HG02884 (cell line): ENCODE measurements at regions not wholly inside any gene's neighbourhood (a gene's known extent, or its start where the extent isn't known, plus 50 kb on each side); places are given as distances from the start of the nearest gene placed in this dataset.

Experiments used
- ATAC-seq: cut with Tn5 transposase; IDR thresholded peaks from one replicate; pipeline ENCODE4 v1.9.1; 2021; ENCODE audit warnings: mild to moderate bottlenecking, moderate library complexity; ENCODE audit not compliant: unreplicated experiment

- ATAC-seq, result no peak
Measured at GRCh38 chr2:71799013-71799575, 345.7 kb downstream of the DYSF start.

GRCh38 chr2:71798266-71799012 is 345.1 kb downstream of the DYSF start:
- ATAC-seq, result peak; percentile 52

- no peak for ATAC-seq
Measured at GRCh38 chr2:71797035-71797810, 343.9 kb downstream of the DYSF start.

GRCh38 chr2:71796174-71796593 is 342.8 kb downstream of the DYSF start:
- ATAC-seq, result no peak

- no peak for ATAC-seq
Measured at GRCh38 chr2:71795486-71795885, 342.1 kb downstream of the DYSF start.

- ATAC-seq, result no peak
Measured at GRCh38 chr2:71794611-71795010, 341.2 kb downstream of the DYSF start.

GRCh38 chr2:71793926-71794325 is 340.6 kb downstream of the DYSF start:
- no peak for ATAC-seq

GRCh38 chr2:71792926-71793761 is 339.8 kb downstream of the DYSF start:
- ATAC-seq, result no peak

GRCh38 chr2:71791501-71792135 is 338.3 kb downstream of the DYSF start:
- ATAC-seq, result no peak

- no peak for ATAC-seq
Measured at GRCh38 chr2:71791061-71791450, 337.7 kb downstream of the DYSF start.

- no peak for ATAC-seq
Measured at GRCh38 chr2:71790226-71791060, 337.1 kb downstream of the DYSF start.

GRCh38 chr2:71789556-71790204 is 336.3 kb downstream of the DYSF start:
- ATAC-seq, result no peak

GRCh38 chr2:71788601-71789240 is 335.4 kb downstream of the DYSF start:
- no peak for ATAC-seq

- no peak for ATAC-seq
Measured at GRCh38 chr2:71788186-71788525, 334.8 kb downstream of the DYSF start.

GRCh38 chr2:71787476-71788185 is 334.3 kb downstream of the DYSF start:
- no peak for ATAC-seq

GRCh38 chr2:71787108-71787415 is 333.7 kb downstream of the DYSF start:
- ATAC-seq, result no peak

GRCh38 chr2:71786291-71787107 is 333.1 kb downstream of the DYSF start:
- no peak for ATAC-seq
